Ascending aorta (tissue), 2 donors: ENCODE measurements at regions not wholly inside any gene's neighbourhood (a gene's known extent, or its start where the extent isn't known, plus 50 kb on each side); places are given as distances from the start of the nearest gene placed in this dataset.

ENCODE experiments used
- DNase-seq, 2 donors: peaks; one replicate each; pipeline ENCODE4 v3.0.0-alpha.2; 2019; ENCODE audit warnings: low spot score in 2 of 2
- H3K27ac ChIP-seq, 2 donors: fragments of 200-600 bp; sonication (generic); one replicate each; pipeline ENCODE4 v1.5.1; 2016 to 2017; ENCODE audit warnings: mild to moderate bottlenecking in 1 of 2
- H3K27me3 ChIP-seq: fragments of 200-600 bp; sonication (generic); one replicate; pipeline ENCODE4 v1.5.1; 2017
- H3K36me3 ChIP-seq, 2 donors: fragments of 200-600 bp; sonication (generic); one replicate each; pipeline ENCODE4 v1.5.1; 2016
- H3K4me1 ChIP-seq, 2 donors: fragments of 200-600 bp; sonication (generic); one replicate each; pipeline ENCODE4 v1.5.1; 2016 to 2017; ENCODE audit warnings: mild to moderate bottlenecking in 1 of 2
- H3K4me3 ChIP-seq, 2 donors: fragments of 200-600 bp; sonication (generic); one replicate each; pipeline ENCODE4 v1.5.1; 2016 to 2017; ENCODE audit warnings: mild to moderate bottlenecking in 1 of 2
- H3K9me3 ChIP-seq, 2 donors: fragments of 200-600 bp; sonication (generic); one replicate each; pipeline ENCODE4 v1.5.1; 2016
- intact Hi-C: fragments of 100-400 bp; cut with DNase I; formaldehyde crosslinking; loops from one replicate; pipeline ENCODE4 v1.15.1; 2023
- TF ChIP-seq, protein P1 (sequence below), 3 experiments: fragments of 200-600 bp in 2 of 3; fragments of 450-650 bp in 1 of 3; sonication (generic) in 2 of 3; IDR thresholded peaks; one replicate each; pipeline ENCODE4 v1.5.1; 2016 to 2019; ENCODE audit warnings: antibody characterized with exemption in 3 of 3, mild to moderate bottlenecking in 1 of 3, moderate library complexity in 1 of 3

DNA sequence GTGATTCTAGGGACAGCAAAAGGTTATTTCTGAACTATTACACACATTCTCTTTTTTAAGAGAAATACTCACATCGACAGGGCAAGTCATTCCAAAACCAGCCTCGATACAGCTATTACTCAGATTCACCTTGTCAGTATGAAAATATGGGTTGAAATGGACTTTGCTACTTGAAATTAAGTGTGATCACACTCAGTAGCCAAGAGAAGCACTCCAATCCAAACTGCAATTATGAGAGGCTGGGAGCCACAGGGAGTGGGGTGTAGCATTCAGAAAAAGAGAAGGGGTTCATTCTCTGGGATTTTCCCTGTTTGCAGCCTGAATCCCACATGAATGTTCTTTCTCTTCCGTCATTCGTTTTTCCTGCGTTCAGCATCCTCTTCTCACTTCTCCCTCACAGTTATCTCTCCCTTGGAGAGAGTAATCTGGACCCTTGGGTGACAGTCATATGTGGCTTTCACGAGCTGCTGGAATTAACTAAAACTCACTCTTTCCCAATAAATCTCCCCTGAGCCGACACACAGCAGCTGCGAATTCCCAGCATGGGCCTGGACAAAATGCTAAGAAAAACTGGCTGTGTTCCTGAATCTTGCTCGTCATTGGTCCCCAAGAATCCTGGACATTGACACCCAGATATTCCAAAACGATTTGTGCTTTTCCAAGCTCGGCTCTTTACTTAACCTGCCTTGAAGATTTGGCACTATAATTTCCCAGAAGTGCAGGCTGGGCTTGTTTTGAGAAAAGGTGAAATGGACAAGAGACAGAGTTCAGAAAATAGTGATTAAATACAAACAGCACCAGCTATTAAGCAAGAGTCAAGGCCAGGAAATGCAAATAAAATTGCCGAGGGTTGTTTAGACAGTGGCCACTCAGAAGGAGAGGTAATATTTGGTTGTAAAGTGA, 199.5 kb upstream of the PLEKHG7 start:
- Histone ChIP-seq H3K27ac (peak overlapping the region; percentile 82), H3K4me1 (peaks cover 5 to 23% of the 10 kb centered on the region in 2 donors), H3K36me3 (no peaks in the 10 kb centered on the region), H3K9me3 (no peaks in the 10 kb centered on the region), H3K27me3 (no peaks in the 10 kb centered on the region), H3K4me3 (no peak overlapping the region)
- intact Hi-C loops = no loop called here
- TF ChIP-seq, protein P1, sequence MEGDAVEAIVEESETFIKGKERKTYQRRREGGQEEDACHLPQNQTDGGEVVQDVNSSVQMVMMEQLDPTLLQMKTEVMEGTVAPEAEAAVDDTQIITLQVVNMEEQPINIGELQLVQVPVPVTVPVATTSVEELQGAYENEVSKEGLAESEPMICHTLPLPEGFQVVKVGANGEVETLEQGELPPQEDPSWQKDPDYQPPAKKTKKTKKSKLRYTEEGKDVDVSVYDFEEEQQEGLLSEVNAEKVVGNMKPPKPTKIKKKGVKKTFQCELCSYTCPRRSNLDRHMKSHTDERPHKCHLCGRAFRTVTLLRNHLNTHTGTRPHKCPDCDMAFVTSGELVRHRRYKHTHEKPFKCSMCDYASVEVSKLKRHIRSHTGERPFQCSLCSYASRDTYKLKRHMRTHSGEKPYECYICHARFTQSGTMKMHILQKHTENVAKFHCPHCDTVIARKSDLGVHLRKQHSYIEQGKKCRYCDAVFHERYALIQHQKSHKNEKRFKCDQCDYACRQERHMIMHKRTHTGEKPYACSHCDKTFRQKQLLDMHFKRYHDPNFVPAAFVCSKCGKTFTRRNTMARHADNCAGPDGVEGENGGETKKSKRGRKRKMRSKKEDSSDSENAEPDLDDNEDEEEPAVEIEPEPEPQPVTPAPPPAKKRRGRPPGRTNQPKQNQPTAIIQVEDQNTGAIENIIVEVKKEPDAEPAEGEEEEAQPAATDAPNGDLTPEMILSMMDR (IDR thresholded peaks at IDR 0.05) = no peak
- DNase-seq = no peak

DNA sequence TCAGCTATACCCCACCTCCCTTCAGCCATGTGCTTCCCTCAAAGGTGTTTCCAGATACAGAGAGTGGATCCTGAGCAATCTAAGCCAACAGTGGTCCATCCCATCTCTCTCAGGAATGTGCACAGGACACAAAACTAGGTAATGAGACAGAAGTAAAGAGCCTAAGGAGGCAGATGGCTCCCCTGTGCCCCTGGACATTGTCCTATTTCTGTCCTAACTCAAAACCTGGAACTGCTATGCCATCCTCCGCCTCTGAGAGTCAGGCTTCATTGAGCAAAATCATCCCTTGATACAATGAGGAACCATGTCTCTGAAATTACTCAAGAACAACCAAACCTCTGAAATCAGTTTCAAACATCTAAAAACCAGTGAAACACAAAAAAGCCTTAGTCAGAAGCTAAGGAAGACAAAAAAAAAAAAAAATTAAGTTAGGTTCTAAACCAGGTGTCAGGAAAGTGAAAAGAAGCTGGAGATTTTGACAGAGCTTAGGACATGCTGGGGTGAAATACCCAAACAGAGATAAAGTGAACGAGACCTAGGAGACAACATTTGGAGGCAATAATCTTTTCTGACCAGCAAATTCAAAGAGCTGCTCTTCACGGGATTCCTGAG, 200.3 kb upstream of the PLEKHG7 start:
- TF ChIP-seq, protein P1 (IDR thresholded peaks at IDR 0.05) = peak in 1 of 3 experiments; percentile 24
- Histone ChIP-seq H3K27me3 (no peaks in the 10 kb centered on the region), H3K4me1 (peaks cover 5 to 23% of the 10 kb centered on the region in 2 donors), H3K27ac (peak overlapping the region; percentile 82), H3K9me3 (no peaks in the 10 kb centered on the region), H3K36me3 (no peaks in the 10 kb centered on the region), H3K4me3 (no peak overlapping the region)
- DNase-seq = peak in 1 of 2 donors; percentile 64
- intact Hi-C loops = no loop called here

DNA sequence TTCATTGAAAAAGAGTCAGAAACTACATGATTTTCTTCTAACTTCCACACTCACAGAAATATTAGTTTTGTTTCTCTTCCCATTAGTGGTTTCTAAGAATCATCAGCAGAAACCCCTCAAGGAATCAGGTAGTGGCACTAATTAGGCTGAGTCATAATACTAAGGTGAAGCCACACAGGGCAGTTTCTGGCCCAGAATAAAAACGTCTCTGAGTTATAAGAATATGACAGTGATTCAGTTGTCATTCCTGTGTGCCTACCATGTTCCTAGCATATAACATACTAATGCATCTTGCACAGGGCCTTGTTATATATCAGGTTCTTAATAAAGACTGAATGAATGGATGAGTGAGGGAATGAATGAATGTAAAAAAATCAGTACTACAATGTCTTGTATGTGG, 206.0 kb upstream of the PLEKHG7 start:
- no peak overlapping the region for H3K4me3 ChIP-seq
- no peaks in the 10 kb centered on the region for H3K4me1 ChIP-seq
- H3K27ac ChIP-seq = no peak overlapping the region
- H3K9me3 ChIP-seq = peaks cover 0 to 5% of the 10 kb centered on the region in 2 donors
- no peaks in the 10 kb centered on the region for H3K27me3 ChIP-seq
- no peak for DNase-seq
- H3K36me3 ChIP-seq = no peaks in the 10 kb centered on the region
- TF ChIP-seq, protein P1 (IDR thresholded peaks at IDR 0.05) = no peak
- intact Hi-C loops = no loop called here

DNA sequence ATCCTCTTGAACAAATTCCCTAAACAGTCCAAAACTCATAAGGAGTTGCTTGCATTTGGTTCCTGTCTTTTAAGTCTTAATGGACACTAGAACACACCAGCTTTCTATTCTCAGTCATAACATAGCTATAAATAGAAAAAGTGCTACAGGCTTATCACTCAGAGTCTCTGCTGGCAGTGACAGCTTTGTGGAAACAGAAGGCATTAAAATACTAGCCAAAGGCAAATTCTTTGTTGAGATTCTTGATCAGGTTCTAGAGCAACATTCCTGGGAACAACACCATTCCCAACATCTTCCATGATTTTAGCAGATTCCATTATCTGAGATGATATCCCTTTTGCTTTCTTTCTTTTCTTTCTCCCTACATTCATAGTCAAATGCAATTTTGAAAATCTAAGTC, 207.7 kb upstream of the PLEKHG7 start:
- Histone ChIP-seq H3K27ac (no peak overlapping the region), H3K27me3 (no peaks in the 10 kb centered on the region), H3K36me3 (no peaks in the 10 kb centered on the region), H3K9me3 (peaks cover 0 to 13% of the 10 kb centered on the region in 2 donors), H3K4me3 (no peak overlapping the region), H3K4me1 (no peaks in the 10 kb centered on the region)
- no peak for DNase-seq
- TF ChIP-seq, protein P1 (IDR thresholded peaks at IDR 0.05) = no peak
- intact Hi-C loops = no loop called here

DNA sequence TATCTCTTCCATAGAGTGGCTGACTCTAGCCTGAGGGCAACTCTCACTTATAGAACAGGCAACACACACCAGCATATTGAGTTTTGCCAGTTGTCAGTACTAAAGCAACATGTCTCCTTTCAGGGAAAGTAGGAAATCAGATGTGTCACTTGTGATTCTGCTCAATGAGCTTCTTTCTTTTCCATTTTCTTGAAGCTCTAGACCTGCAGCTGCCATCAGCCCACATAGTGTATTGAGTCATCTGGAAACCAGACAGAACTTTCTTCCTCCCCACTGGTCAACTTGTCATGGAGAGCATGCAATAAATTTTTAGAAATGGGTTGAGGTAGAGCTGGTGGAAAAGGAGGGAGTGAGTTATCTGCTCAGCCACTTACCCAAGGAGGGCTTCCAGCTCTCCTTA, 209.0 kb upstream of the PLEKHG7 start:
- no peaks in the 10 kb centered on the region for H3K4me1 ChIP-seq
- H3K9me3 ChIP-seq = peaks cover 0 to 13% of the 10 kb centered on the region in 2 donors
- intact Hi-C loops = no loop called here
- no peak for DNase-seq
- H3K27me3 ChIP-seq = no peaks in the 10 kb centered on the region
- TF ChIP-seq, protein P1 (IDR thresholded peaks at IDR 0.05) = no peak
- H3K27ac ChIP-seq = no peak overlapping the region
- H3K4me3 ChIP-seq = no peak overlapping the region
- H3K36me3 ChIP-seq = no peaks in the 10 kb centered on the region
